RWPE2 (cell line): ENCODE measurements at regions not wholly inside any gene's neighbourhood (a gene's known extent, or its start where the extent isn't known, plus 50 kb on each side); places are given as distances from the start of the nearest gene placed in this dataset.

Experiments
- ATAC-seq: fragments of 200-7000 bp; cut with Tn5 transposase; 3 replicates; pipeline ENCODE4 v1.9.1; 2021; ENCODE audit warnings: low read depth
- DNase-seq: peaks from one replicate; pipeline ENCODE4 v3.0.0-alpha.2; 2020; ENCODE audit warnings: low spot score
- H3K27ac ChIP-seq: fragments of 450-650 bp; 2 replicates; pipeline ENCODE4 v1.5.1; 2017; ENCODE audit warnings: mild to moderate bottlenecking; ENCODE audit not compliant: poor library complexity, severe bottlenecking
- H3K27me3 ChIP-seq: fragments of 250-450 bp; sonication (Bioruptor Pico); 2 replicates; pipeline ENCODE4 v1.5.1; 2021; ENCODE audit warnings: mild to moderate bottlenecking, moderate library complexity; ENCODE audit not compliant: insufficient read depth, poor library complexity, severe bottlenecking
- H3K36me3 ChIP-seq: fragments of 250-450 bp; sonication (Bioruptor Pico); 2 replicates; pipeline ENCODE4 v1.5.1; 2020; ENCODE audit warnings: low read depth, mild to moderate bottlenecking, moderate library complexity
- H3K4me1 ChIP-seq: fragments of 250-450 bp; sonication (Bioruptor Pico); 2 replicates; pipeline ENCODE4 v1.5.1; 2021; ENCODE audit warnings: mild to moderate bottlenecking, moderate library complexity; ENCODE audit not compliant: insufficient read depth, poor library complexity, severe bottlenecking
- H3K4me3 ChIP-seq: fragments of 250-450 bp; sonication (Bioruptor Pico); 2 replicates; pipeline ENCODE4 v1.5.1; 2021; ENCODE audit warnings: mild to moderate bottlenecking, moderate library complexity; ENCODE audit not compliant: severe bottlenecking
- H3K9me3 ChIP-seq: fragments of 250-450 bp; sonication (Bioruptor Pico); 2 replicates; pipeline ENCODE4 v1.5.1; 2021; ENCODE audit warnings: mild to moderate bottlenecking, moderate library complexity; ENCODE audit not compliant: severe bottlenecking
- CTCF ChIP-seq: fragments of 450-650 bp; IDR thresholded peaks from one replicate; pipeline ENCODE4 v1.5.1; 2017; ENCODE audit warnings: mild to moderate bottlenecking, moderate library complexity; ENCODE audit not compliant: poor library complexity, severe bottlenecking

- ATAC-seq (peak; percentile 26), DNase-seq (no peak)
- Histone ChIP-seq H3K4me1 (peaks cover 43% of the 10 kb centered on the region), H3K27ac (peak overlapping the region; percentile 84), H3K27me3 (no peaks in the 10 kb centered on the region), H3K4me3 (no peak overlapping the region), H3K36me3 (no peaks in the 10 kb centered on the region), H3K9me3 (no peaks in the 10 kb centered on the region)
- TF ChIP-seq CTCF: no peak
These were observed 188.4 kb upstream of the THRB start for GRCh38 chr3:24683090-24683489.

- no peak for DNase-seq
- peak overlapping the region; percentile 84 for H3K27ac ChIP-seq
These were observed 189.2 kb upstream of the THRB start for GRCh38 chr3:24683633-24684384.

GRCh38 chr3:24684506-24685023 lies 189.9 kb upstream of the THRB start:
- H3K36me3 ChIP-seq: no peaks in the 10 kb centered on the region
- no peaks in the 10 kb centered on the region for H3K9me3 ChIP-seq
- DNase-seq: no peak
- H3K27me3 ChIP-seq: no peaks in the 10 kb centered on the region
- ATAC-seq: no peak
- no peak overlapping the region for H3K4me3 ChIP-seq
- H3K27ac ChIP-seq: no peak overlapping the region
- TF ChIP-seq CTCF: no peak
- H3K4me1 ChIP-seq: peaks cover 40% of the 10 kb centered on the region

More at GRCh38 chr3:24683633-24684384, 189.2 kb upstream of the THRB start:
- H3K36me3 ChIP-seq: no peaks in the 10 kb centered on the region
- H3K27me3 ChIP-seq: no peaks in the 10 kb centered on the region
- H3K4me3 ChIP-seq: no peak overlapping the region
- 0 out of 3 replicates have a peak, but pooled peaks have one; percentile 6 for ATAC-seq
- peak; percentile 85 for TF ChIP-seq CTCF
- no peaks in the 10 kb centered on the region for H3K9me3 ChIP-seq
- peaks cover 43% of the 10 kb centered on the region for H3K4me1 ChIP-seq

- Histone ChIP-seq H3K9me3 (no peaks in the 10 kb centered on the region), H3K4me1 (peaks cover 36% of the 10 kb centered on the region), H3K4me3 (no peak overlapping the region), H3K27me3 (no peaks in the 10 kb centered on the region), H3K36me3 (no peaks in the 10 kb centered on the region), H3K27ac (no peak overlapping the region)
- DNase-seq: no peak
- no peak for ATAC-seq
- no peak for TF ChIP-seq CTCF
These were observed 192.2 kb upstream of the THRB start for GRCh38 chr3:24686808-24687207.

- no peak for ATAC-seq
- Histone ChIP-seq H3K36me3 (no peaks in the 10 kb centered on the region), H3K4me3 (no peak overlapping the region), H3K9me3 (no peaks in the 10 kb centered on the region), H3K27me3 (no peaks in the 10 kb centered on the region), H3K27ac (peak overlapping the region; percentile 60), H3K4me1 (peaks cover 27% of the 10 kb centered on the region)
- TF ChIP-seq CTCF: no peak
- no peak for DNase-seq
These were observed 193.0 kb upstream of the THRB start for GRCh38 chr3:24687671-24688070.
